RWPE2 (cell line): ENCODE measurements at regions not wholly inside any gene's neighbourhood (a gene's known extent, or its start where the extent isn't known, plus 50 kb on each side); places are given as distances from the start of the nearest gene placed in this dataset.

Source experiments
- ATAC-seq: fragments of 200-7000 bp; cut with Tn5 transposase; 3 replicates; pipeline ENCODE4 v1.9.1; 2021; ENCODE audit warnings: low read depth
- DNase-seq: peaks from one replicate; pipeline ENCODE4 v3.0.0-alpha.2; 2020; ENCODE audit warnings: low spot score
- H3K27ac ChIP-seq: fragments of 450-650 bp; 2 replicates; pipeline ENCODE4 v1.5.1; 2017; ENCODE audit warnings: mild to moderate bottlenecking; ENCODE audit not compliant: poor library complexity, severe bottlenecking
- H3K27me3 ChIP-seq: fragments of 250-450 bp; sonication (Bioruptor Pico); 2 replicates; pipeline ENCODE4 v1.5.1; 2021; ENCODE audit warnings: mild to moderate bottlenecking, moderate library complexity; ENCODE audit not compliant: insufficient read depth, poor library complexity, severe bottlenecking
- H3K36me3 ChIP-seq: fragments of 250-450 bp; sonication (Bioruptor Pico); 2 replicates; pipeline ENCODE4 v1.5.1; 2020; ENCODE audit warnings: low read depth, mild to moderate bottlenecking, moderate library complexity
- H3K4me1 ChIP-seq: fragments of 250-450 bp; sonication (Bioruptor Pico); 2 replicates; pipeline ENCODE4 v1.5.1; 2021; ENCODE audit warnings: mild to moderate bottlenecking, moderate library complexity; ENCODE audit not compliant: insufficient read depth, poor library complexity, severe bottlenecking
- H3K4me3 ChIP-seq: fragments of 250-450 bp; sonication (Bioruptor Pico); 2 replicates; pipeline ENCODE4 v1.5.1; 2021; ENCODE audit warnings: mild to moderate bottlenecking, moderate library complexity; ENCODE audit not compliant: severe bottlenecking
- H3K9me3 ChIP-seq: fragments of 250-450 bp; sonication (Bioruptor Pico); 2 replicates; pipeline ENCODE4 v1.5.1; 2021; ENCODE audit warnings: mild to moderate bottlenecking, moderate library complexity; ENCODE audit not compliant: severe bottlenecking
- CTCF ChIP-seq: fragments of 450-650 bp; IDR thresholded peaks from one replicate; pipeline ENCODE4 v1.5.1; 2017; ENCODE audit warnings: mild to moderate bottlenecking, moderate library complexity; ENCODE audit not compliant: poor library complexity, severe bottlenecking

GRCh38 chr1:222034790-222035189, 292.9 kb upstream of the DUSP10 start:
- TF ChIP-seq CTCF: no peak
- Histone ChIP-seq H3K4me3 (no peak overlapping the region), H3K4me1 (no peaks in the 10 kb centered on the region), H3K9me3 (no peaks in the 10 kb centered on the region), H3K27ac (no peak overlapping the region), H3K27me3 (no peaks in the 10 kb centered on the region), H3K36me3 (no peaks in the 10 kb centered on the region)
- ATAC-seq (no peak), DNase-seq (no peak)

- no peaks in the 10 kb centered on the region for H3K36me3 ChIP-seq
- H3K4me3 ChIP-seq: no peak overlapping the region
- DNase-seq: no peak
- H3K27ac ChIP-seq: no peak overlapping the region
- no peaks in the 10 kb centered on the region for H3K4me1 ChIP-seq
- ATAC-seq: no peak
- no peaks in the 10 kb centered on the region for H3K9me3 ChIP-seq
- H3K27me3 ChIP-seq: no peaks in the 10 kb centered on the region
- TF ChIP-seq CTCF: no peak
Measured at GRCh38 chr1:222033450-222033849, 291.6 kb upstream of the DUSP10 start.

DNA sequence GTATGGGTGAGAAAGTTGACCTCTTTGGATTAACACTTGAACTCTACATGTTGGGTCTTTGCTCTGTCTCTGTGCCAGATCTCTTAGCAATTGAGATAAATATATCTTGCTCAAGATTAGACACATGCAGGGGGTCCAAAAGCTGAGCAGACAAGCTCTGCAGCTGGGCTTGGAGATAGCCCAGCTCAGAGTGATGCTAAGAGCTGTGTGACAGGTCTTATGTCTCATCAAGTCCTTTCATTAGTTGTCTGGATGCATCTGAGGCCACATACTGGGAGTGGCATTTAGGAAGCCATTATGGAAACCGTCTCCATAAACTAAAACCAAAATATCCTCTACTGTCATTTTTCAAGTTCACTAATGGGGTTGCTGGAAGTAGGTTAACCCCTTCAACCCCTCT, 289.4 kb upstream of the DUSP10 start:
- DNase-seq (no peak), ATAC-seq (no peak)
- Histone ChIP-seq H3K27me3 (no peaks in the 10 kb centered on the region), H3K4me3 (no peak overlapping the region), H3K27ac (no peak overlapping the region), H3K4me1 (no peaks in the 10 kb centered on the region), H3K36me3 (no peaks in the 10 kb centered on the region), H3K9me3 (no peaks in the 10 kb centered on the region)
- TF ChIP-seq CTCF: no peak

GRCh38 chr1:222028676-222029075, 286.8 kb upstream of the DUSP10 start:
- ATAC-seq: no peak
- DNase-seq: no peak
- no peak overlapping the region for H3K27ac ChIP-seq
- H3K36me3 ChIP-seq: no peaks in the 10 kb centered on the region
- H3K27me3 ChIP-seq: no peaks in the 10 kb centered on the region
- TF ChIP-seq CTCF: no peak
- no peaks in the 10 kb centered on the region for H3K4me1 ChIP-seq
- no peaks in the 10 kb centered on the region for H3K9me3 ChIP-seq
- H3K4me3 ChIP-seq: no peak overlapping the region

- Histone ChIP-seq H3K4me3 (no peak overlapping the region), H3K9me3 (no peaks in the 10 kb centered on the region), H3K4me1 (no peaks in the 10 kb centered on the region), H3K27ac (no peak overlapping the region), H3K36me3 (no peaks in the 10 kb centered on the region), H3K27me3 (no peaks in the 10 kb centered on the region)
- ATAC-seq (no peak), DNase-seq (no peak)
- TF ChIP-seq CTCF: no peak
Measured at GRCh38 chr1:222028116-222028515, 286.2 kb upstream of the DUSP10 start.
